CD14-positive monocyte (primary cell): ENCODE measurements at regions not wholly inside any gene's neighbourhood (a gene's known extent, or its start where the extent isn't known, plus 50 kb on each side); places are given as distances from the start of the nearest gene placed in this dataset.

Source experiments
- DNase-seq, 3 donors: peaks; one replicate each; pipeline ENCODE4 v3.0.0-alpha.2; 2011 to 2022
- H2AFZ ChIP-seq: 2 replicates; pipeline ENCODE4 v1.6.0; 2012; ENCODE audit warnings: mild to moderate bottlenecking, low read depth, low read length, inconsistent platforms; ENCODE audit not compliant: insufficient read depth, poor library complexity, severe bottlenecking
- H3K27ac ChIP-seq, 2 donors: 1 replicate in 1 of 2; 2 replicates in 1 of 2; pipeline ENCODE4 v1.5.1; 2012 to 2013; ENCODE audit warnings: low read length in 2 of 2, control low read depth in 1 of 2, inconsistent platforms in 1 of 2, low read depth in 1 of 2, mild to moderate bottlenecking in 1 of 2
- H3K27me3 ChIP-seq, 2 donors: one replicate each; pipeline versions ENCODE4 v1.6.0 to v1.6.1; 2011 to 2013; ENCODE audit warnings: low read length in 2 of 2; ENCODE audit not compliant: control insufficient read depth in 2 of 2, insufficient read depth in 2 of 2
- H3K36me3 ChIP-seq, 2 donors: replicated peaks in 1 of 2; 1 replicate in 1 of 2; 2 replicates in 1 of 2; pipeline versions ENCODE4 v1.5.1 to v1.6.1; 2012 to 2013; ENCODE audit warnings: low read length in 2 of 2, control low read depth in 1 of 2, inconsistent platforms in 1 of 2, mild to moderate bottlenecking in 1 of 2; ENCODE audit not compliant: insufficient read depth in 2 of 2, control insufficient read depth in 1 of 2
- H3K4me1 ChIP-seq, 2 donors: 1 replicate in 1 of 2; 2 replicates in 1 of 2; pipeline versions ENCODE4 v1.5.1 to v1.6.1; 2012 to 2013; ENCODE audit warnings: low read length in 2 of 2, control low read depth in 1 of 2, inconsistent platforms in 1 of 2, mild to moderate bottlenecking in 1 of 2, moderate library complexity in 1 of 2; ENCODE audit not compliant: insufficient read depth in 2 of 2, control insufficient read depth in 1 of 2
- H3K4me2 ChIP-seq: replicated peaks from 2 replicates; pipeline ENCODE3; 2012; ENCODE audit warnings: low read length, moderate library complexity, mild to moderate bottlenecking; ENCODE audit not compliant: poor library complexity, severe bottlenecking; ENCODE audit errors: extremely low read depth
- H3K4me3 ChIP-seq, 3 experiments: fragments of 200-600 bp in 1 of 3; sonication (generic) in 1 of 3; replicated peaks in 1 of 3; 1 replicate in 2 of 3; 2 replicates in 1 of 3; pipeline ENCODE4 v1.5.1; 2011 to 2013; ENCODE audit warnings: low read length in 3 of 3, mild to moderate bottlenecking in 3 of 3, control low read depth in 2 of 3, low read depth in 2 of 3, inconsistent platforms in 1 of 3, moderate library complexity in 1 of 3
- H3K79me2 ChIP-seq: 2 replicates; pipeline ENCODE4 v1.6.0; 2012; ENCODE audit warnings: mild to moderate bottlenecking, control low read depth, inconsistent platforms, low read length, moderate library complexity; ENCODE audit not compliant: insufficient read depth
- H3K9ac ChIP-seq: 2 replicates; pipeline ENCODE4 v1.6.0; 2017; ENCODE audit warnings: low read length, mild to moderate bottlenecking; ENCODE audit not compliant: insufficient read depth, poor library complexity, severe bottlenecking
- H3K9me3 ChIP-seq, 2 donors: replicated peaks in 1 of 2; 1 replicate in 1 of 2; 2 replicates in 1 of 2; pipeline versions ENCODE4 v1.5.1 to v1.6.1; 2012 to 2013; ENCODE audit warnings: low read length in 2 of 2, control low read depth in 1 of 2; ENCODE audit not compliant: control insufficient read depth in 1 of 2, insufficient read depth in 1 of 2
- H4K20me1 ChIP-seq: 2 replicates; pipeline ENCODE4 v1.6.0; 2012; ENCODE audit warnings: mild to moderate bottlenecking, low read length, control low read depth, moderate library complexity; ENCODE audit not compliant: insufficient read depth
- H3K27ac Mint-ChIP-seq, 7 donors: one replicate each; pipeline ENCODE4 v1.8.0; 2020; ENCODE audit warnings: mild to moderate bottlenecking in 7 of 7, mixed read lengths in 7 of 7, moderate library complexity in 6 of 7, inconsistent platforms in 2 of 7
- H3K27me3 Mint-ChIP-seq, 3 donors: one replicate each; pipeline ENCODE4 v1.8.0; 2021 to 2022; ENCODE audit warnings: low read depth in 3 of 3, mild to moderate bottlenecking in 3 of 3, mixed read lengths in 3 of 3, moderate library complexity in 3 of 3, inconsistent platforms in 1 of 3
- H3K36me3 Mint-ChIP-seq, 2 donors: one replicate each; pipeline ENCODE4 v1.8.0; 2020; ENCODE audit warnings: mixed read lengths in 2 of 2, inconsistent platforms in 1 of 2, mild to moderate bottlenecking in 1 of 2
- H3K4me1 Mint-ChIP-seq: one replicate; pipeline ENCODE4 v1.8.0; 2020; ENCODE audit warnings: mild to moderate bottlenecking, mixed read lengths
- H3K4me3 Mint-ChIP-seq, 2 donors: one replicate each; pipeline ENCODE4 v1.8.0; 2020; ENCODE audit warnings: mild to moderate bottlenecking in 2 of 2, mixed read lengths in 2 of 2, moderate library complexity in 1 of 2
- H3K9me3 Mint-ChIP-seq, 7 donors: one replicate each; pipeline ENCODE4 v1.8.0; 2020 to 2022; ENCODE audit warnings: mixed read lengths in 7 of 7, mild to moderate bottlenecking in 6 of 7, moderate library complexity in 6 of 7, inconsistent platforms in 2 of 7
- WGBS: methylation state at CpG from one replicate; pipeline ENCODE4 v1.1.5; 2013; ENCODE audit warnings: missing lambda C conversion rate; ENCODE audit not compliant: insufficient coverage; 5-methylcytosine and 5-hydroxymethylcytosine counted together
- intact Hi-C, 2 donors: fragments of 100-400 bp; cut with micrococcal nuclease; formaldehyde crosslinking; loops; one replicate each; pipeline versions ENCODE4 v1.15.0 to v1.15.1; 2023
- TF ChIP-seq, protein P1 (sequence below): fragments of 200-600 bp; IDR thresholded peaks from one replicate; pipeline ENCODE4 v1.8.0; 2022; ENCODE audit warnings: antibody characterized with exemption, mild to moderate bottlenecking

DNA sequence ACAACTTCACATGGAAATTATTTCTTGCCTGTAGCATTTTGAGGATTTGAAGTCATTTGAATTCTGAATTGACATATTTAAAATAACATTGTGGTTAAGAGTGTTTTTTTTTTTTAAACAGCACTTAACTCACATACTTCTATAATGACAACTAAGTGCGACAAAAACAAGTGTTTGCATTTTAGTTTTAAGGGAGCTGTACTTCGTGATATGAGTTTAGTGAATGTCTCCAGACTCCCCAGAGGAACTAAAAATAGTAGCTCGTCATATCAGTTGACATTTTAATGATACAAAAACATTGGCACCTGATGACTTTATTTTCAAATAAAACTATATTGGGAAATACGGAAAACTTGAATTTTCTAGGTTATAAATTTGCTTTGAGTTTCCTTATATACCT is 389.6 kb upstream of the MON1B start:
- H3K4me3 Mint-ChIP-seq, result no peak overlapping the region
- H3K27me3 Mint-ChIP-seq, result peaks cover 0 to 2% (median 0%) of the 10 kb centered on the region in 3 donors
- TF ChIP-seq, protein P1, sequence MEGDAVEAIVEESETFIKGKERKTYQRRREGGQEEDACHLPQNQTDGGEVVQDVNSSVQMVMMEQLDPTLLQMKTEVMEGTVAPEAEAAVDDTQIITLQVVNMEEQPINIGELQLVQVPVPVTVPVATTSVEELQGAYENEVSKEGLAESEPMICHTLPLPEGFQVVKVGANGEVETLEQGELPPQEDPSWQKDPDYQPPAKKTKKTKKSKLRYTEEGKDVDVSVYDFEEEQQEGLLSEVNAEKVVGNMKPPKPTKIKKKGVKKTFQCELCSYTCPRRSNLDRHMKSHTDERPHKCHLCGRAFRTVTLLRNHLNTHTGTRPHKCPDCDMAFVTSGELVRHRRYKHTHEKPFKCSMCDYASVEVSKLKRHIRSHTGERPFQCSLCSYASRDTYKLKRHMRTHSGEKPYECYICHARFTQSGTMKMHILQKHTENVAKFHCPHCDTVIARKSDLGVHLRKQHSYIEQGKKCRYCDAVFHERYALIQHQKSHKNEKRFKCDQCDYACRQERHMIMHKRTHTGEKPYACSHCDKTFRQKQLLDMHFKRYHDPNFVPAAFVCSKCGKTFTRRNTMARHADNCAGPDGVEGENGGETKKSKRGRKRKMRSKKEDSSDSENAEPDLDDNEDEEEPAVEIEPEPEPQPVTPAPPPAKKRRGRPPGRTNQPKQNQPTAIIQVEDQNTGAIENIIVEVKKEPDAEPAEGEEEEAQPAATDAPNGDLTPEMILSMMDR, result no peak
- Histone ChIP-seq H3K4me3 (no peak overlapping the region), H2AFZ (no peak overlapping the region), H3K79me2 (no peaks in the 10 kb centered on the region), H3K36me3 (no peaks in the 10 kb centered on the region), H3K4me2 (no peak overlapping the region), H4K20me1 (no peaks in the 10 kb centered on the region), H3K9ac (no peak overlapping the region), H3K27ac (no peak overlapping the region), H3K27me3 (no peaks in the 10 kb centered on the region), H3K9me3 (peaks cover 0 to 8% of the 10 kb centered on the region in 2 donors), H3K4me1 (no peaks in the 10 kb centered on the region)
- DNase-seq, result no peak
- WGBS, result no CpG with 5 or more reads among the region's 4 CpGs
- no peaks in the 10 kb centered on the region for H3K36me3 Mint-ChIP-seq
- H3K9me3 Mint-ChIP-seq, result peaks cover 0 to 18% (median 5%) of the 10 kb centered on the region in 7 donors
- no peak overlapping the region for H3K27ac Mint-ChIP-seq
- no peaks in the 10 kb centered on the region for H3K4me1 Mint-ChIP-seq
- intact Hi-C loops, result loop anchor here in 1 of 2 donors (2.0 kb wide), 1 partner anchor 35 kb away; no protein-coding TSS in a partner anchor

DNA sequence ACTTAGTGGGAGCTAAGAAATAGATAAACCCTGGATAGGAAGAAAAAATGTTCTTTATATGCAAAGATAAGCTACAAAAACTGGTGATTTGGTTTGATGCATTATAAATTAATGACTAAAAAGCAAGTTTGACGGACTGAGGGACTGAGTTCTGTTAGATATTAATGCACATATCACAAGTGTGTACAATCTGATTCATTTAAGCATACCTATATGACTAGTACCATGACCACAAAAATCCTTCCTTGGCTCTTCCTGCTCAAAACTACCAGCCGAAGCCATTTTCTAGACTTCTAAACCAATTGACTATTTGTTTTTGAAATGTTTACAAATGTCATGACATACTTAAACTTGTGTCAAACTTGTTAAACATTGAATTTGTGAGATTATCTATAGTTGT is 374.5 kb upstream of the MON1B start:
- WGBS, result no CpG with 5 or more reads among the region's 2 CpGs
- Mint-ChIP-seq H3K36me3 (no peaks in the 10 kb centered on the region), H3K4me1 (no peaks in the 10 kb centered on the region), H3K27me3 (no peaks in the 10 kb centered on the region), H3K9me3 (peaks cover 0 to 17% (median 4%) of the 10 kb centered on the region in 7 donors), H3K4me3 (no peak overlapping the region), H3K27ac (no peak overlapping the region)
- no peak overlapping the region for H2AFZ ChIP-seq
- H3K4me1 ChIP-seq, result no peaks in the 10 kb centered on the region
- intact Hi-C loops, result no loop called here
- no peak overlapping the region for H3K27ac ChIP-seq
- no peaks in the 10 kb centered on the region for H3K79me2 ChIP-seq
- no peak for DNase-seq
- no peaks in the 10 kb centered on the region for H3K27me3 ChIP-seq
- no peak overlapping the region for H3K9ac ChIP-seq
- H3K4me3 ChIP-seq, result no peak overlapping the region
- no peaks in the 10 kb centered on the region for H3K36me3 ChIP-seq
- no peak overlapping the region for H3K4me2 ChIP-seq
- no peaks in the 10 kb centered on the region for H4K20me1 ChIP-seq
- H3K9me3 ChIP-seq, result peaks cover 0 to 4% of the 10 kb centered on the region in 2 donors
- TF ChIP-seq, protein P1, result no peak
